Activated naive CD4-positive, alpha-beta T cell treated with anti-CD3 and anti-CD28 coated beads for 36 hours (primary cell): ENCODE measurements at regions not wholly inside any gene's neighbourhood (a gene's known extent, or its start where the extent isn't known, plus 50 kb on each side); places are given as distances from the start of the nearest gene placed in this dataset.
"Not testable (repeated sequence)": the region's sequence is repeated elsewhere in the genome, so short reads cannot be mapped to it uniquely, and the experiment has no call there.

Source experiments
- CTCF ChIA-PET: fragments of 350-600 bp; sonication (Branson Sonifier 250); formaldehyde crosslinking; loops from one replicate; lab custom pipeline; 2021; ENCODE audit warnings: antibody characterized with exemption; lab: Charles Lee
- DNase-seq: peaks from one replicate; pipeline ENCODE4 v3.0.0-alpha.2; 2020
- H3K27ac Mint-ChIP-seq: one replicate; pipeline ENCODE4 v1.8.0; 2021; ENCODE audit warnings: mild to moderate bottlenecking, mixed read lengths
- H3K27me3 Mint-ChIP-seq: one replicate; pipeline ENCODE4 v1.8.0; 2021; ENCODE audit warnings: low read depth, mixed read lengths
- H3K36me3 Mint-ChIP-seq: one replicate; pipeline ENCODE4 v1.8.0; 2021; ENCODE audit warnings: low read depth, mixed read lengths
- H3K4me1 Mint-ChIP-seq: one replicate; pipeline ENCODE4 v1.8.0; 2021; ENCODE audit warnings: low read depth, mixed read lengths
- H3K4me3 Mint-ChIP-seq: one replicate; pipeline ENCODE4 v1.8.0; 2021; ENCODE audit warnings: mild to moderate bottlenecking, moderate library complexity, mixed read lengths
- H3K9me3 Mint-ChIP-seq: one replicate; pipeline ENCODE4 v1.8.0; 2021; ENCODE audit warnings: mixed read lengths
- intact Hi-C: fragments of 100-400 bp; cut with micrococcal nuclease; formaldehyde crosslinking; loops from one replicate; pipeline ENCODE4 v1.15.1; 2023

GRCh38 chr7:15094989-15095388 lies 192.4 kb upstream of the DGKB start:
- intact Hi-C loops, result no loop called here
- H3K9me3 Mint-ChIP-seq, result peaks cover 2% of the 10 kb centered on the region
- no peak overlapping the region for H3K27ac Mint-ChIP-seq
- CTCF ChIA-PET, result no interaction called here
- H3K36me3 Mint-ChIP-seq, result no peaks in the 10 kb centered on the region
- no peak for DNase-seq
- no peaks in the 10 kb centered on the region for H3K27me3 Mint-ChIP-seq
- no peaks in the 10 kb centered on the region for H3K4me1 Mint-ChIP-seq
- no peak overlapping the region for H3K4me3 Mint-ChIP-seq

GRCh38 chr7:15087771-15088170 lies 185.2 kb upstream of the DGKB start:
- H3K4me3 Mint-ChIP-seq, result no peak overlapping the region
- CTCF ChIA-PET, result no interaction called here
- intact Hi-C loops, result no loop called here
- peaks cover 1% of the 10 kb centered on the region for H3K9me3 Mint-ChIP-seq
- no peak for DNase-seq
- H3K27me3 Mint-ChIP-seq, result no peaks in the 10 kb centered on the region
- H3K4me1 Mint-ChIP-seq, result no peaks in the 10 kb centered on the region
- no peak overlapping the region for H3K27ac Mint-ChIP-seq
- no peaks in the 10 kb centered on the region for H3K36me3 Mint-ChIP-seq

GRCh38 chr7:15086862-15087261 lies 184.3 kb upstream of the DGKB start:
- H3K4me3 Mint-ChIP-seq, result no peak overlapping the region
- no peaks in the 10 kb centered on the region for H3K36me3 Mint-ChIP-seq
- peaks cover 1% of the 10 kb centered on the region for H3K9me3 Mint-ChIP-seq
- H3K4me1 Mint-ChIP-seq, result no peaks in the 10 kb centered on the region
- CTCF ChIA-PET, result no interaction called here
- H3K27me3 Mint-ChIP-seq, result no peaks in the 10 kb centered on the region
- H3K27ac Mint-ChIP-seq, result no peak overlapping the region
- no peak for DNase-seq
- intact Hi-C loops, result no loop called here

GRCh38 chr7:15086131-15086611 lies 183.6 kb upstream of the DGKB start:
- intact Hi-C loops, result no loop called here
- H3K4me1 Mint-ChIP-seq, result no peaks in the 10 kb centered on the region
- no peaks in the 10 kb centered on the region for H3K27me3 Mint-ChIP-seq
- H3K36me3 Mint-ChIP-seq, result no peaks in the 10 kb centered on the region
- H3K4me3 Mint-ChIP-seq, result no peak overlapping the region
- CTCF ChIA-PET, result no interaction called here
- H3K9me3 Mint-ChIP-seq, result peaks cover 1% of the 10 kb centered on the region
- H3K27ac Mint-ChIP-seq, result no peak overlapping the region
- no peak for DNase-seq

DNA sequence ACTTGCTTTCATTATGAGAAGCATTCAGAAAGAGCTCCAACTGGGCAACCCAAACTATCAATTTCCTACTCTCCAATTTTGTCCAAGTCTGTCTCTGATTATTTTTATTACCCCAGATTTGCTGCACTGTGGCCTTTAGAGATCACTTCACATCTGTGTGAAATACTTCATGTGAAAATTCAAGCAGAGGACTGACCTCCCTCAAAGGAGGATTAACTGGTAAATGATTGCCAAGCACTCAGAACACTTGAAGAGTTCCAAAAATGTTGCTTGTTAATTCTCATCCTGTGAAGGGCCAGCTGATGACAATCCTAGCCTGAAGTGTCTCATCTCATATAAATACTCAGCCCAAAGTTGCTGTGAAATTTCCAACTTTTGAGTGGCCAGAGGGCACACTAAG lies 182.8 kb upstream of the DGKB start:
- Mint-ChIP-seq H3K9me3 (peaks cover 1% of the 10 kb centered on the region), H3K36me3 (no peaks in the 10 kb centered on the region), H3K27ac (no peak overlapping the region), H3K4me1 (no peaks in the 10 kb centered on the region), H3K27me3 (no peaks in the 10 kb centered on the region), H3K4me3 (no peak overlapping the region)
- CTCF ChIA-PET, result no interaction called here
- DNase-seq, result no peak
- intact Hi-C loops, result no loop called here

GRCh38 chr7:15084368-15084767 lies 181.8 kb upstream of the DGKB start:
- H3K4me1 Mint-ChIP-seq, result no peaks in the 10 kb centered on the region
- DNase-seq, result no peak
- no peaks in the 10 kb centered on the region for H3K9me3 Mint-ChIP-seq
- H3K27me3 Mint-ChIP-seq, result no peaks in the 10 kb centered on the region
- no peak overlapping the region for H3K4me3 Mint-ChIP-seq
- intact Hi-C loops, result no loop called here
- H3K36me3 Mint-ChIP-seq, result no peaks in the 10 kb centered on the region
- CTCF ChIA-PET, result no interaction called here
- H3K27ac Mint-ChIP-seq, result no peak overlapping the region

DNA sequence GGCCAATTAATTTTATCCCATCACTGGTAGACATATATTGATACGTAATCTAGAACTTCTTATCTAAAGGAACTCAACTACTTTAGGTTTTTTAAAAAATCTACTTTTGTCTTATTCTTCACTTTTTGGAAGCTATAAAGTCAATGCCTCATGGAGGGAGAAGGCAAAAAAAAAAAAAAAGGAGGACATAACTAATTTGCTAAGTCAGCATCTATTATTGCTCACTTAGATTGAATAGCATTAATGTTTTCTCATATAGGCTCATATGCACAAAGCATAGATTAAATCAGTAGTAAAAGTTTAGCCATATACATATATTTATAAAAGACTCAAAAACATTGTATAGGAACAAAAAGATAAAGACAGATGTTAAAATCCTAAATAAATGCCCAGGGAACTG lies 179.3 kb upstream of the DGKB start:
- intact Hi-C loops, result no loop called here
- CTCF ChIA-PET, result interaction anchor here (0.6 kb wide), 1 partner anchor 699 kb away, joined by 3 read pairs; no protein-coding TSS in a partner anchor
- H3K9me3 Mint-ChIP-seq, result no peaks in the 10 kb centered on the region
- H3K27me3 Mint-ChIP-seq, result no peaks in the 10 kb centered on the region
- H3K4me3 Mint-ChIP-seq, result no peak overlapping the region
- H3K27ac Mint-ChIP-seq, result no peak overlapping the region
- H3K36me3 Mint-ChIP-seq, result no peaks in the 10 kb centered on the region
- no peak for DNase-seq
- no peaks in the 10 kb centered on the region for H3K4me1 Mint-ChIP-seq

DNA sequence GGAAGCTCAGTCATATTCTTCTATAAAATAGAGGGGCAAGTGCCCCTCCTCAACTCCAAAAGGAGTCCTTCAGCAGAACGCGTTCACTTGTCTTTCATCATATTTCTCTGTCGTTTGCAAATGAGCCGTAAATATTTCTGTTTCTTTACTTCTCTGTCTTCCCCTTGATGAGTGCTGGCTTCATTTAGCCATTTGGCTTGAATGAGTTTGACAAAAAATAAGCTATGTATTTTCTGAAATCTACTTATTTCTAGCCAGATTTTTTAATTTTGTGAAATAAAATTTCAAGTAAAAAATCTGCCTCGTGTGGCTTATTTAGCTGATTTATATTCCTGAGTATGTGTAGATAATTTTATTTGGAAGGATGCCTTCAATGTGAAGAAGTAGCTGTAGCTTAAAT lies 170.8 kb upstream of the DGKB start:
- CTCF ChIA-PET, result no interaction called here
- H3K27me3 Mint-ChIP-seq, result no peaks in the 10 kb centered on the region
- intact Hi-C loops, result no loop called here
- DNase-seq, result no peak
- H3K4me1 Mint-ChIP-seq, result no peaks in the 10 kb centered on the region
- no peak overlapping the region for H3K27ac Mint-ChIP-seq
- H3K4me3 Mint-ChIP-seq, result no peak overlapping the region
- H3K36me3 Mint-ChIP-seq, result no peaks in the 10 kb centered on the region
- peaks cover 2% of the 10 kb centered on the region for H3K9me3 Mint-ChIP-seq

DNA sequence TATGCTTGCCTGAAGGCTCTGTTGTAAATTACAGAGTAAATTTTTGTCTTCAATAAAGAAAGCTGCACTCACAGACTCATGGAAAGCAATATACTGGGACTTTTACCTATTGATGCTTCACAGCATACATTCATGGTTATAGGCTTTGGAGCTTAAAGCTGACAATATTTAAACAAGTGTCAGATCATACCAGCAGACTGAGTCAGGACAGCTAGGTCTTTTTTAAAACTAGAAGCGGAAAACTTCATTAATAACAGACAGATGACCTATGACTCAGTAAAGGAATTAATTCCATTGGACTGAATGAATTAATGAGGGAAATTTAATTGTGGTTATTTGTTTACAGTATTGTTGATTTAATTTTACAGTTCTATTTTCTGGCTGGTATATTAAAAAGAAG lies 165.8 kb upstream of the DGKB start:
- Mint-ChIP-seq H3K27ac (no peak overlapping the region), H3K9me3 (peaks cover 7% of the 10 kb centered on the region), H3K4me3 (no peak overlapping the region), H3K4me1 (no peaks in the 10 kb centered on the region), H3K27me3 (no peaks in the 10 kb centered on the region), H3K36me3 (no peaks in the 10 kb centered on the region)
- CTCF ChIA-PET, result no interaction called here
- intact Hi-C loops, result no loop called here
- DNase-seq, result no peak

GRCh38 chr7:15057272-15057671 lies 154.7 kb upstream of the DGKB start:
- intact Hi-C loops, result no loop called here
- no peaks in the 10 kb centered on the region for H3K36me3 Mint-ChIP-seq
- H3K9me3 Mint-ChIP-seq, result peaks cover 3% of the 10 kb centered on the region
- CTCF ChIA-PET, result no interaction called here
- DNase-seq, result no peak
- no peak overlapping the region for H3K4me3 Mint-ChIP-seq
- no peaks in the 10 kb centered on the region for H3K27me3 Mint-ChIP-seq
- no peak overlapping the region for H3K27ac Mint-ChIP-seq
- no peaks in the 10 kb centered on the region for H3K4me1 Mint-ChIP-seq

DNA sequence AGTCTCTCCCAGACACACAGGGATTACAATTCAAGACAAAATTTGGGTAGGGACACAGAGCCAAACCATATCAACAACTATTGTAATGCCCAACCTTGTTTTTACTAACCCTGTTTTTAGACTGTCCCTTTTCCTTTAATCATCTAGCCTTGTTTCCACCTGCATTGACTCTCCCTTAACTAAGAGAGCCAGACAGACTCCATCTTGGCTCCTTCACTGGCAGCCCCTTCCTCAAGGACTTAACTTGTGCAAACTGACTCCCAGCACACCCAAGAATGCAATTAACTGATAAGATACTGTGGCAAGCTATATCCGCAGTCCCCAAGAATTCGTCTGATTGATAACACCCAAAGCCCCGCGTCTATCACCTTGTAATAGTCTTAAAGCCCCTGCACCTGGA lies 151.8 kb upstream of the DGKB start:
- H3K4me1 Mint-ChIP-seq, H3K27me3 Mint-ChIP-seq, H3K36me3 Mint-ChIP-seq, CTCF ChIA-PET, DNase-seq, H3K4me3 Mint-ChIP-seq, H3K9me3 Mint-ChIP-seq, intact Hi-C loops, H3K27ac Mint-ChIP-seq: not testable (repeated sequence)

DNA sequence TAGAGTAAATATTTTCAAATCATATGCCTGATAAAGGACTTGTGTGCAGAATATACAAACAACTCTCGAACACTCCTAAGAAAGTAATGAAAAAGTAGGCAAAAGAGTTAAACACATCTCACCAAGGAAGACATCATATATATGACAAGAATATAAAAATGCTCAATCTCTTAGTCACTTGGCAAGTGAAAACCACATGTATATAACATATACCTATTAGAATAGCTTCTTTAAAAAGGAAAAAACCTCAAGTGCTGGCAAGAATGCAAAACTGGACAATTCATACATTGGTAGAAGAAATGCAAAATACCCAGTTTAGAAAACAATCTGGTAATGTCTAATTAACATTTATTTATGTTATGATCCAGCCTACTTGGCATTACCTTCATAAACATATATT lies 146.6 kb upstream of the DGKB start:
- peaks cover 7% of the 10 kb centered on the region for H3K9me3 Mint-ChIP-seq
- intact Hi-C loops, result no loop called here
- CTCF ChIA-PET, result no interaction called here

DNA sequence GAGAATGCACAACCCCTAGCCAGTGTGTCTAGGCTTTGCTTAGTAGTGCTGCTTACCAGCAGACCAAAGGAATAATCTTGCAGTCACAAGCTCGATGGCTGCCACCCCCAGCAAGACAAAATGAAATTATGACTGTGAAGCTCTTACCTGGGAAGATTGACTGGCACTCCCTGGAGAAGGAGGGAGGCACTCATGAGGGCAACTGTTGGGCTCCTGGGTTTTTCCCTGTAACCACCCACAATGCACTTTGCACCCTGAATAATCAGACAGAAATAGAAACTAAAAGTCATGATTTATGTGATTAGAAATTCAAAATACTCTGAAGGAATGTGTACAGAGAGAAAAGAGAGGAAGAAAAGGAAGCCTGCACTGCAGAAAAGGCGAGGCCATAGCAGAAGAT lies 144.3 kb upstream of the DGKB start:
- Mint-ChIP-seq H3K27ac (no peak overlapping the region), H3K36me3 (no peaks in the 10 kb centered on the region), H3K27me3 (no peaks in the 10 kb centered on the region), H3K9me3 (peaks cover 4% of the 10 kb centered on the region), H3K4me1 (no peaks in the 10 kb centered on the region), H3K4me3 (no peak overlapping the region)
- no peak for DNase-seq
- intact Hi-C loops, result no loop called here
- CTCF ChIA-PET, result no interaction called here

More for the DNA sequence above, 146.6 kb upstream of the DGKB start:
- H3K36me3 Mint-ChIP-seq, result no peaks in the 10 kb centered on the region
- no peak for DNase-seq
- no peaks in the 10 kb centered on the region for H3K4me1 Mint-ChIP-seq
- H3K4me3 Mint-ChIP-seq, result no peak overlapping the region
- no peak overlapping the region for H3K27ac Mint-ChIP-seq
- no peaks in the 10 kb centered on the region for H3K27me3 Mint-ChIP-seq

DNA sequence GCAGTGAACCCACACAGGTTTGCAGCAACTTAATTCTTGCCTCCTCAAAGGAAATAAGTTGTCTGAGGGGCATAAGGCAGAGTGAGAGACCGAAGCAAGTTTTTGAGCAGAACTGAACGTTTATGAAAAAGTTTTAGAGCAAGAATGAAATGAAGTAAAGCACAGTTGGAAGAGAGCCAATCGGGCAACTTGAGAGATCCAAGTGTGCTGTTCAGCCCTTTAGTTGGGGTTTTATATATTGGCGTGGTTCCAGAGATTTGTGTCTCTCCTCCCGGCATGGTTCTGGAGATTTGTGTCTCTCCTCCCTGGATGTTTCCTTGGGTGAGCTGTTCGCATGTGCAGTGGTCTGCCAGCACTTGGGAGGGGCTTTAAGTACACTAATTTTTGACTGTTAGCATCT lies 141.4 kb upstream of the DGKB start:
- H3K4me1 Mint-ChIP-seq, result no peaks in the 10 kb centered on the region
- DNase-seq, result no peak
- H3K27ac Mint-ChIP-seq, result no peak overlapping the region
- no peaks in the 10 kb centered on the region for H3K27me3 Mint-ChIP-seq
- peaks cover 3% of the 10 kb centered on the region for H3K9me3 Mint-ChIP-seq
- no peak overlapping the region for H3K4me3 Mint-ChIP-seq
- CTCF ChIA-PET, result no interaction called here
- intact Hi-C loops, result no loop called here
- no peaks in the 10 kb centered on the region for H3K36me3 Mint-ChIP-seq
